T follicular helper cell (primary cell): ENCODE measurements at regions not wholly inside any gene's neighbourhood (a gene's known extent, or its start where the extent isn't known, plus 50 kb on each side); places are given as distances from the start of the nearest gene placed in this dataset.

Experiments used
- DNase-seq: peaks from one replicate; pipeline ENCODE4 v3.0.0-alpha.2; 2020; ENCODE audit warnings: low read depth

GRCh38 chr19:32173836-32174235 is 171.6 kb upstream of the ZNF507 start:
- DNase-seq: no peak

DNA sequence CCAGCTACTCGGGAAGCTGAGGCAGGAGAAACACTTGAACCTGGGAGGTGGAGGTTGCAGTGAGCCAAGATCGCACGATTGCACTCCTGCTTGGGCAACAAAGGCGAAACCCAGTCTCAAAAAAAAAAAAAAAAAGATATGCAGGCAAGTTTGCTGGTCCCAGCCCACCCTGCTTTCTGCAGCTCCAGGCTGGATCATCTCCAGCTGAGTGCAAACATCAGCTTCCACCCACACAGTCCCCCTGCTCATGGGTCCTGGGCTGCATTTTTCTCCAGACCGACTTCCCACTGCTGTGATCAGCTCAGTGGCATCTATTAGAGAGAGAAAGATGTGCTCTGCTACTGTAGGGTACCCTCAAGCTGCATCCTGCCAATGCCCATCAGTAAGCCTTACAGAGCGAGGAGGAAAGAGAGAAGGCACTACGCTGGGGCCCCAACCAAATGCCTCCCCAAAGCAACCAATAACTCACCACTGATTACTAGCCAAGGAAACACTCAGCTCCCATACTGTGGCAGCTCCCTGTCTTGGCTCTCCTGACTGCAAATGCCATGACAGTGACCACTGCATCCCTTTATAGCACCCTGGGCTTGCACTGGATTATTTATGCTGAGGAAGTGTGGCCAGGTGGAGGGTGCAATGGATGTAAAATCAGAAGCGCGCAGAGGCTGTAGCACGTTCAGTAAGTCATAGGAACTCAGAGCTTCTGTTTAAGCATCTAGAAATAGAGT is 170.9 kb upstream of the ZNF507 start:
- DNase-seq: no peak

GRCh38 chr19:32176591-32176990 is 168.8 kb upstream of the ZNF507 start:
- DNase-seq: no peak

GRCh38 chr19:32177686-32178085 is 167.7 kb upstream of the ZNF507 start:
- no peak for DNase-seq

DNA sequence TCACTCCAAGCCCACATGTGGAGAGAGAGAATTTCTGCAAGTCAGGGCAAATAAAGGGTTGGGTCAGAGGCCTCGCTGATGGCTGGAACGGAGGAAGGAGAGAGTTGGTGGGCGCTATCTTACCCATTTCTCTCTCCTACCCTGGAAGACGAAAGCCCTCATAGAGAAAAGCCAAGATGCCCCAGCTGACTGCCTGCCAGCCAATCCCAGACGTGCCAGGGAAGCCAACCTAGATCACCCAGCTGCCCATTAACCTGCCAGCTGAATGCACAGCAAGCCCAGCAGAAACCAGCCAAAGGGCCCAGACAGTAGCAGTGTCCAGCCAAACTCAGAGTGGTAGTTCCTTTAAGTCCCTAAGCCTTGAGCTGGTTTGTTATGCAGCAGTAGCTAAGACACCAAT is 167.0 kb upstream of the ZNF507 start:
- DNase-seq: no peak

GRCh38 chr19:32178956-32179355 is 166.5 kb upstream of the ZNF507 start:
- DNase-seq: no peak

- no peak for DNase-seq
Measured at GRCh38 chr19:32181216-32181920, 164.0 kb upstream of the ZNF507 start.

GRCh38 chr19:32186542-32187330 is 158.7 kb upstream of the ZNF507 start:
- no peak for DNase-seq

GRCh38 chr19:32188921-32189320 is 156.5 kb upstream of the ZNF507 start:
- no peak for DNase-seq

GRCh38 chr19:32189956-32190706 is 155.3 kb upstream of the ZNF507 start:
- no peak for DNase-seq

- DNase-seq: no peak
Measured at GRCh38 chr19:32191921-32192320, 153.5 kb upstream of the ZNF507 start.

DNA sequence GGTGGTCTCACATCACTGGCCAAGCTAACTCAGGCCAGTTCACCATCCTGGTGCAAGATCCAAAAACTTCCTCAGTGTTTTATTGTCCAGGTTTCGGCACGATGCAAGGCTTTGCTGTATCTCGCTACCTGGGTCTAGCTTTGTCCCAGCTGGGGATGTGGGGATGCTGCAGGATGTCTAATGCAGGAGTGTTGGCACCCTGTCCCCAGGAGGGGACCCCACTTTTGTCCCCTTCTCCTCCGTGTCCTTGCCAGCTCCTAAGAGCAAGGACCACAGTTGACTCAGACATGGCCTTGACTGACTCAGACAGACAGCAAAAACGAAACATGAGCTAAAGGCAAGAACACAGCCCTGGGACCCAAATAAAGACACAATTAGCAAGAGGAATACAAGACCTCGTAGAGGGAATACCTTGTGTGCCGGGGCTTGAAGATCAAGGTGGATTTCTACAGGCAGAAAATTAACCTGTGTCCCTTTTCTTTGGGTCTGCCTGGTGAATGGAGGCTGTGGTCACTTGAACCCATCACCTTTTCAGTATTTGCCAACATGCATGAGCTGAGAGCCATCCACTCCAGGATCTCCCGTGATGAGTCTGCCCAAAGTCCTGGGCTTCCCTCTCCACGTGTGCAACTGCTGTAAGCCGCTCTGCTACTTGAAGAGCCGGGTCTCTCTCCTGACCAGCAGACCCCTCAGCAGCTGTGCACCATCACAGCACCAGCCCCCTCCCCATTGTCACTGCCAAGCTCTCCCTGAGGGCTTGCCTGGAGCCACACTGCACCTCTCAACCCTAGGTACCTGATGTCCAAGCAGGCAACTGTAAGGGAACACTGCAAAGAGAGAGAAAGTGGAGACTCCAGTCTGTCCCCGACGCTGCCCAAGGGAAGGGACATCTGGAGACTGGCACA is 149.5 kb upstream of the ZNF507 start:
- DNase-seq: no peak

DNA sequence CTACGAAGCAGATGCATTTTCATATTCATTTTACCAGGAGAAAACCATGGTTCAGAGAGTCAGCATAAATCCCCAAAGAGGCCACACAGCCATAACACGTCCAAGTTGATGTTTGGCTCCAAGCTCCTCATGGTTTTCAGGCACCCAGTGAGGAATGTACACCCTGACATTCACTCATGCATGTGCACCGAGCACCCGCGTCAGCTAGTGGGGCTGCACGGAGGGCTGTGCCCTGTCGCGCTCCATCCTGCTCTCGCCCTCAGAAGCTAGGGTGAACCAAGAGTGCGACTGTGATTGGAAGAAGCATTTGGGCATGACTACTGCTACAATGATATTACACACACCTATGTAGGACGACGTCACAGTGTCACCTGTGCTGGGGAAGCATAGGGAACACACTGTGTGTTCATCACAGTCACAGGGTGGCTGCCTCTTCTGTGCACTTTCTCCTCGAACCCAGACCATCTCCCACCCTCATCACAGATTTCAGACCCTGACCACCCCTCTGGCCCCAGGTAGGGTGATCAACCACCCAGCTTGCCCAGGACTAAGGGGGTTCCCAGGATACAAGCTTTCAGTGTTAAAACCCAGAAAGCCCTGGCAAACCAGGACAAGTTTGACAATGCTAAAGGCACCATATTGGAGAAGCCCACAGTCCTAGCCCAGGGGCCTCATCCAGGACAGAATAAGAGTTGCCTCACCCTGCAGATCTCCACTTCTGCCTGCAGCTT is 148.6 kb upstream of the ZNF507 start:
- DNase-seq: no peak

DNA sequence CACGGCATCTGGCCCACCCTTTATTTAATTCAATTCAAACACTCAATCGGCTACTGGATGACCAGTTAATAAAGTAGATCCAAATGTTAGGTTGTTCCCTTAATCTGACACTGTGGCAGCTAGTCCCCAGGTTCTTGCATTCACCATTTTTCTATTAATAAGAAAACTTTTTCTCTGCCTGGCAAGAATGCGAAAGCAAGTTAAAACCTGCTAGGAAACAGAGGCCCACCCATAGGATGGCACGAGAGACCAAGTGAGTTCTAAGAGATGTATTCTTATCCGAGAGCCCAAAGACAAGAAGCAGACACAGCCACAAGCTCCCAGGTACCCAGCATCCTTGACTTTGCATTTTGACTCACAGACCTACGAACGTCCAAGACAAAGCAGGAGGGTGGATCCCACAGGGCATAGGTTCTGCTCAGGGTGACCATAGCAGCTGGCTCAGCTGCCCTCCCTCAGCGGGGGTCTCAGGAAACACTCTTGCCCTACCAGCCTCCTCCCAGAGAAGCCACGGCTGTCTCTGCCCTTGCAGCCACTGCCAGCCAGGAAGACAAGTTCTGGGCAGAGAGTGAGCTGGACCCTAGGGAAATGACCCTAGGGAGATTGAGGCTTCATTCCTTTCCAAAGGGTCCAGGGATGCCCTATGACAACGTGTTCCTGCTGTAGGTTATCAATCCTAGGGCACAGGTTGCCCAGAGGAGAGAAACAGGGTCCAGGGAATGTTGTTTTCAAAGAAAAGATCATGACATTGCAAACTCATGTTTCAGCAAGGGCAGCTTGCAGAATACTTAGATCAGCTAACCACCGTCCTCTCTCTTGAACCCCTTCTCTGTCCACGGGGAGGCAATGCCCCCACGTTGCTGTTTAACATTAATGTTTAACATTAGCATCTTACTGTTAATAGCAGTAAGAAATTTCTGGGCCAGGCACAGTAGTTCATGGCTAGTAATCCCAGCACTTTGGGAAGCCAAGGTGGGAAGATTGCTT is 147.2 kb upstream of the ZNF507 start:
- DNase-seq: no peak

- DNase-seq: no peak
Measured at GRCh38 chr19:32199501-32200040, 145.8 kb upstream of the ZNF507 start.

DNA sequence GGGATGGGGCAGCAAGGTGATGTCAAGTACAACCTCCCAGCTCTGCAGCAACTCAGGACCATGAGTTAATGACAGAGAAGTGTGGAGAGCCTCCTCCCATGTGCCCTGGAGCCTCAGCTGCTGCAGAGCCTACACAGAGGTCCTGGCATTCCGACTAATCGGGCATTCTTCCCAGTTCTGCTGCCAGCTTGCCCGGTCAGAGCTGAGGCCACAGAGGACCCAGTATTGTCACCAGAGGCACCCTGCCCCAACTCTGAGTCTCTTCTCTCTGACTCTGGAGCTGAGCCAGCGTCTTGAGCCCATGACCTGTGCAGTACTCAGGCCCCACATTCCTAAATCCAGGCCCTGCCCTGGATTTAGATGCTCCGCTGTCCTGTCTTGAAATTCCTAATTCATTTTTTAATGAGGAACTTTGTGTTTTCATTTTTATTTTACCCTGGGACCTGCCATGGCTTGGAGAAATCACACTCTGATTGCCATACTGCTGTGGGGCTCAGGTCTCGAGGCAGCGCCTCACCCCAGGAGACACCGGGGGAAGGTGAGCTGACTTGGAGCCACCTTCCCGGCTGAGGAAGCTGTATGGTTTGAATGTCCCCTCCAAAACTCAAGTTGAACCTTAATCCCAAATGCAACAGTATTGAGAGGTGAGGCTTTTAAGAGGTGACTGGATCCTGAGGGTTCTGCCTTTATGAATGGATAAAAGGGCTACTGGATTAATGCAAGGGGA is 144.9 kb upstream of the ZNF507 start:
- DNase-seq: no peak

GRCh38 chr19:32201211-32201610 is 144.2 kb upstream of the ZNF507 start:
- DNase-seq: no peak

DNA sequence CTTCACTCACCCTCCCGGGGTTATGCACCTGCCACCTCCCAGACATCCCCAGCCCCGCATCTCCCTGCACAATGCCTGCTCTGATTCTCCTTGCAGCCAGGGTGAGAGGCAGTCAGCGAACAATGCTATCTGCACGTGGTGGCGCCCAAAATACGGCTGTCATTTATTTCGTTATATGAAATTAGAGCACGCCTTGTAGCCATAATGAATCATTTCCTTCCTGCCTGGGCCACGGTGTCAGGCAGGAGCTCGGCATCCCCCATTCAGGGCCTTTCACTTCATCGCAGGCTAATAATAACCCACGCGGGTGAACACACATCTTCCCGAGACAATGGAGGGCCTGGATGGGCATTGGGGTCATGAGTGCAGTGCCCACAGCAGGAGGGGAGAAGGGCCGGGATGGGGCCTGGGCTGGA is 143.8 kb upstream of the ZNF507 start:
- DNase-seq: no peak
